OCI-M1 (cell line): ENCODE measurements at regions not wholly inside any gene's neighbourhood (a gene's known extent, or its start where the extent isn't known, plus 50 kb on each side); places are given as distances from the start of the nearest gene placed in this dataset.
A peak's percentile ranks its signal among the peaks of the same experiment; 100 is the strongest.

Source experiments
- DNase-seq: peaks from one replicate; lab custom pipeline; 2025; lab: John Stamatoyannopoulos, UW

GRCh38 chr7:46489106-46489505, 568.0 kb upstream of the IGFBP3 start:
- DNase-seq = no peak

GRCh38 chr7:46488607-46489006, 567.5 kb upstream of the IGFBP3 start:
- no peak for DNase-seq

- no peak for DNase-seq
Measured at GRCh38 chr7:46486256-46487206, 565.5 kb upstream of the IGFBP3 start.

- DNase-seq = peak; percentile 53
Measured at GRCh38 chr7:46485481-46486065, 564.5 kb upstream of the IGFBP3 start.

- no peak for DNase-seq
Measured at GRCh38 chr7:46484906-46485305, 563.8 kb upstream of the IGFBP3 start.

- DNase-seq = no peak
Measured at GRCh38 chr7:46480619-46481018, 559.5 kb upstream of the IGFBP3 start.

GRCh38 chr7:46479680-46480079, 558.6 kb upstream of the IGFBP3 start:
- no peak for DNase-seq

- DNase-seq = peak; percentile 50
Measured at GRCh38 chr7:46478046-46478445, 557.0 kb upstream of the IGFBP3 start.

- peak; percentile 38 for DNase-seq
Measured at GRCh38 chr7:46468753-46469356, 547.8 kb upstream of the IGFBP3 start.

GRCh38 chr7:46463170-46463569, 542.1 kb upstream of the IGFBP3 start:
- no peak for DNase-seq

- DNase-seq = peak; percentile 91
Measured at GRCh38 chr7:46461334-46461777, 540.3 kb upstream of the IGFBP3 start.

- DNase-seq = no peak
Measured at GRCh38 chr7:46459942-46460341, 538.9 kb upstream of the IGFBP3 start.

GRCh38 chr7:46454816-46455215, 533.7 kb upstream of the IGFBP3 start:
- no peak for DNase-seq

- DNase-seq = no peak
Measured at GRCh38 chr7:46452561-46453135, 531.6 kb upstream of the IGFBP3 start.

GRCh38 chr7:46451846-46452245, 530.8 kb upstream of the IGFBP3 start:
- DNase-seq = no peak

GRCh38 chr7:46450886-46451285, 529.8 kb upstream of the IGFBP3 start:
- no peak for DNase-seq

GRCh38 chr7:46450425-46450824, 529.4 kb upstream of the IGFBP3 start:
- no peak for DNase-seq

- no peak for DNase-seq
Measured at GRCh38 chr7:46449743-46450142, 528.7 kb upstream of the IGFBP3 start.

GRCh38 chr7:46448478-46448877, 527.4 kb upstream of the IGFBP3 start:
- DNase-seq = no peak

- no peak for DNase-seq
Measured at GRCh38 chr7:46446151-46446550, 525.1 kb upstream of the IGFBP3 start.

GRCh38 chr7:46444256-46444655, 523.2 kb upstream of the IGFBP3 start:
- no peak for DNase-seq

GRCh38 chr7:46440186-46440585, 519.1 kb upstream of the IGFBP3 start:
- DNase-seq = no peak

- no peak for DNase-seq
Measured at GRCh38 chr7:46432708-46433107, 511.6 kb upstream of the IGFBP3 start.
